Ascending aorta (tissue), 2 donors: ENCODE measurements at regions not wholly inside any gene's neighbourhood (a gene's known extent, or its start where the extent isn't known, plus 50 kb on each side); places are given as distances from the start of the nearest gene placed in this dataset.

Experiments
- DNase-seq, 2 donors: peaks; one replicate each; pipeline ENCODE4 v3.0.0-alpha.2; 2019; ENCODE audit warnings: low spot score in 2 of 2
- H3K27ac ChIP-seq, 2 donors: fragments of 200-600 bp; sonication (generic); one replicate each; pipeline ENCODE4 v1.5.1; 2016 to 2017; ENCODE audit warnings: mild to moderate bottlenecking in 1 of 2
- H3K27me3 ChIP-seq: fragments of 200-600 bp; sonication (generic); one replicate; pipeline ENCODE4 v1.5.1; 2017
- H3K36me3 ChIP-seq, 2 donors: fragments of 200-600 bp; sonication (generic); one replicate each; pipeline ENCODE4 v1.5.1; 2016
- H3K4me1 ChIP-seq, 2 donors: fragments of 200-600 bp; sonication (generic); one replicate each; pipeline ENCODE4 v1.5.1; 2016 to 2017; ENCODE audit warnings: mild to moderate bottlenecking in 1 of 2
- H3K4me3 ChIP-seq, 2 donors: fragments of 200-600 bp; sonication (generic); one replicate each; pipeline ENCODE4 v1.5.1; 2016 to 2017; ENCODE audit warnings: mild to moderate bottlenecking in 1 of 2
- H3K9me3 ChIP-seq, 2 donors: fragments of 200-600 bp; sonication (generic); one replicate each; pipeline ENCODE4 v1.5.1; 2016
- CTCF ChIP-seq, 3 experiments: fragments of 200-600 bp in 2 of 3; fragments of 450-650 bp in 1 of 3; sonication (generic) in 2 of 3; IDR thresholded peaks; one replicate each; pipeline ENCODE4 v1.5.1; 2016 to 2019; ENCODE audit warnings: antibody characterized with exemption in 3 of 3, mild to moderate bottlenecking in 1 of 3, moderate library complexity in 1 of 3
- intact Hi-C: fragments of 100-400 bp; cut with DNase I; formaldehyde crosslinking; loops from one replicate; pipeline ENCODE4 v1.15.1; 2023

- Histone ChIP-seq H3K27ac (no peak overlapping the region), H3K36me3 (no peaks in the 10 kb centered on the region), H3K27me3 (no peaks in the 10 kb centered on the region), H3K4me1 (no peaks in the 10 kb centered on the region), H3K4me3 (no peak overlapping the region), H3K9me3 (no peaks in the 10 kb centered on the region)
- intact Hi-C loops = loop anchor here (5.0 kb wide), 1 partner anchor 33 kb away; no protein-coding TSS in a partner anchor
- no peak for TF ChIP-seq CTCF (IDR thresholded peaks at IDR 0.05)
- DNase-seq = no peak
Observed at GRCh38 chr4:158065603-158066002, 107.2 kb downstream of the GASK1B start.

- H3K36me3 ChIP-seq = no peaks in the 10 kb centered on the region
- no peak for TF ChIP-seq CTCF (IDR thresholded peaks at IDR 0.05)
- no peak for DNase-seq
- no peaks in the 10 kb centered on the region for H3K27me3 ChIP-seq
- intact Hi-C loops = loop anchor here (5.0 kb wide), 1 partner anchor 33 kb away; no protein-coding TSS in a partner anchor
- no peaks in the 10 kb centered on the region for H3K9me3 ChIP-seq
- no peak overlapping the region for H3K27ac ChIP-seq
- H3K4me3 ChIP-seq = no peak overlapping the region
- H3K4me1 ChIP-seq = no peaks in the 10 kb centered on the region
Observed at GRCh38 chr4:158065176-158065575, 107.6 kb downstream of the GASK1B start.

- Histone ChIP-seq H3K27me3 (no peaks in the 10 kb centered on the region), H3K4me1 (peaks cover under 1 to 2% of the 10 kb centered on the region in 2 donors), H3K4me3 (no peak overlapping the region), H3K36me3 (no peaks in the 10 kb centered on the region), H3K9me3 (no peaks in the 10 kb centered on the region), H3K27ac (no peak overlapping the region)
- no peak for DNase-seq
- intact Hi-C loops = no loop called here
- TF ChIP-seq CTCF (IDR thresholded peaks at IDR 0.05) = no peak
Observed at GRCh38 chr4:158056689-158057245, 116.1 kb downstream of the GASK1B start.

- Histone ChIP-seq H3K27me3 (no peaks in the 10 kb centered on the region), H3K4me3 (no peak overlapping the region), H3K9me3 (no peaks in the 10 kb centered on the region), H3K27ac (no peak overlapping the region), H3K36me3 (no peaks in the 10 kb centered on the region), H3K4me1 (peaks cover 3 to 8% of the 10 kb centered on the region in 2 donors)
- no peak for DNase-seq
- no peak for TF ChIP-seq CTCF (IDR thresholded peaks at IDR 0.05)
- intact Hi-C loops = no loop called here
Observed at GRCh38 chr4:158055668-158056067, 117.2 kb downstream of the GASK1B start.

- Histone ChIP-seq H3K4me3 (no peak overlapping the region), H3K36me3 (no peaks in the 10 kb centered on the region), H3K27me3 (no peaks in the 10 kb centered on the region), H3K9me3 (no peaks in the 10 kb centered on the region), H3K4me1 (peaks cover 3 to 8% of the 10 kb centered on the region in 2 donors), H3K27ac (no peak overlapping the region)
- intact Hi-C loops = no loop called here
- DNase-seq = no peak
- TF ChIP-seq CTCF (IDR thresholded peaks at IDR 0.05) = no peak
Observed at GRCh38 chr4:158053801-158054200, 119.0 kb downstream of the GASK1B start.

- no peaks in the 10 kb centered on the region for H3K9me3 ChIP-seq
- intact Hi-C loops = no loop called here
- DNase-seq = no peak
- no peaks in the 10 kb centered on the region for H3K27me3 ChIP-seq
- no peak for TF ChIP-seq CTCF (IDR thresholded peaks at IDR 0.05)
- H3K27ac ChIP-seq = no peak overlapping the region
- peaks cover 3 to 8% of the 10 kb centered on the region in 2 donors for H3K4me1 ChIP-seq
- no peak overlapping the region for H3K4me3 ChIP-seq
- H3K36me3 ChIP-seq = no peaks in the 10 kb centered on the region
Observed at GRCh38 chr4:158053086-158053485, 119.7 kb downstream of the GASK1B start.
